Tibial nerve (tissue), 4 donors: ENCODE measurements at regions not wholly inside any gene's neighbourhood (a gene's known extent, or its start where the extent isn't known, plus 50 kb on each side); places are given as distances from the start of the nearest gene placed in this dataset.

Experiments
- DNase-seq, 2 donors: peaks; one replicate each; pipeline ENCODE4 v3.0.0-alpha.2; 2019; ENCODE audit warnings: low spot score in 2 of 2
- H3K27ac ChIP-seq, 4 donors: fragments of 200-600 bp; sonication (generic) in 3 of 4; one replicate each; pipeline ENCODE4 v1.5.1; 2017 to 2019; ENCODE audit warnings: mild to moderate bottlenecking in 1 of 4
- H3K27me3 ChIP-seq, 2 donors: fragments of 200-600 bp; sonication (generic) in 1 of 2; one replicate each; pipeline versions ENCODE4 v1.5.1 to v1.6.0; 2017 to 2019
- H3K36me3 ChIP-seq, 3 donors: fragments of 200-600 bp; sonication (generic); one replicate each; pipeline ENCODE4 v1.5.1; 2018 to 2019
- H3K4me1 ChIP-seq, 4 donors: fragments of 200-600 bp; sonication (generic) in 3 of 4; one replicate each; pipeline ENCODE4 v1.5.1; 2017 to 2019
- H3K4me3 ChIP-seq, 4 donors: fragments of 200-600 bp; sonication (generic) in 3 of 4; one replicate each; pipeline ENCODE4 v1.5.1; 2017 to 2019; ENCODE audit warnings: mild to moderate bottlenecking in 1 of 4, moderate library complexity in 1 of 4
- H3K9me3 ChIP-seq, 4 donors: fragments of 200-600 bp; sonication (generic) in 3 of 4; one replicate each; pipeline ENCODE4 v1.5.1; 2017 to 2019
- CTCF ChIP-seq, 5 experiments: fragments of 200-600 bp in 3 of 5; fragments of 450-650 bp in 2 of 5; sonication (generic) in 3 of 5; IDR thresholded peaks; one replicate each; pipeline ENCODE4 v1.5.1; 2016 to 2019; ENCODE audit warnings: antibody characterized with exemption in 5 of 5, mild to moderate bottlenecking in 3 of 5, moderate library complexity in 2 of 5
- EP300 ChIP-seq, 2 donors: sonication (generic); formaldehyde crosslinking; IDR thresholded peaks; one replicate each; pipeline ENCODE4 v1.6.1; 2017; ENCODE audit warnings: antibody characterized with exemption in 2 of 2, mild to moderate bottlenecking in 1 of 2
- POLR2A ChIP-seq, 2 donors: fragments of 450-650 bp; IDR thresholded peaks; one replicate each; pipeline ENCODE4 v1.6.1; 2017; ENCODE audit warnings: antibody characterized with exemption in 2 of 2, mild to moderate bottlenecking in 2 of 2, moderate library complexity in 2 of 2
- WGBS, 2 donors: methylation state at CpG; one replicate each; pipeline ENCODE4 v1.1.5; 2018; 5-methylcytosine and 5-hydroxymethylcytosine counted together

- no peak for TF ChIP-seq CTCF (IDR thresholded peaks at IDR 0.05)
- no peak for TF ChIP-seq POLR2A (IDR thresholded peaks at IDR 0.05)
- no peak for TF ChIP-seq EP300 (IDR thresholded peaks at IDR 0.05)
- H3K36me3 ChIP-seq = no peaks in the 10 kb centered on the region
- H3K4me1 ChIP-seq = no peaks in the 10 kb centered on the region
- H3K27ac ChIP-seq = no peak overlapping the region
- H3K27me3 ChIP-seq = no peaks in the 10 kb centered on the region
- H3K4me3 ChIP-seq = no peak overlapping the region
- no peak for DNase-seq
- peaks cover 0 to 36% (median 6%) of the 10 kb centered on the region in 4 donors for H3K9me3 ChIP-seq
Observed at GRCh38 chr5:7018601-7019000, 305.4 kb downstream of the TENT4A start.

GRCh38 chr5:7036192-7036835 is 323.1 kb downstream of the TENT4A start:
- Histone ChIP-seq H3K4me1 (no peaks in the 10 kb centered on the region), H3K36me3 (no peaks in the 10 kb centered on the region), H3K4me3 (no peak overlapping the region), H3K27me3 (no peaks in the 10 kb centered on the region), H3K9me3 (peaks cover 0 to 7% (median 0%) of the 10 kb centered on the region in 4 donors), H3K27ac (no peak overlapping the region)
- WGBS, 2 donors = 50 to 55% methylated on average over 2 of the region's 2 CpGs
- no peak for TF ChIP-seq EP300 (IDR thresholded peaks at IDR 0.05)
- DNase-seq = no peak

- Histone ChIP-seq H3K9me3 (no peaks in the 10 kb centered on the region), H3K4me3 (no peak overlapping the region), H3K4me1 (no peaks in the 10 kb centered on the region), H3K36me3 (no peaks in the 10 kb centered on the region), H3K27ac (no peak overlapping the region), H3K27me3 (no peaks in the 10 kb centered on the region)
- no peak for TF ChIP-seq POLR2A (IDR thresholded peaks at IDR 0.05)
- TF ChIP-seq CTCF (IDR thresholded peaks at IDR 0.05) = no peak
- no peak for TF ChIP-seq EP300 (IDR thresholded peaks at IDR 0.05)
- DNase-seq = no peak
- WGBS, 2 donors = 77 to 83% methylated on average over 4 of the region's 4 CpGs
Observed at GRCh38 chr5:7039074-7039473, 325.8 kb downstream of the TENT4A start.

- H3K36me3 ChIP-seq = no peaks in the 10 kb centered on the region
- no peaks in the 10 kb centered on the region for H3K27me3 ChIP-seq
- no peak for DNase-seq
- no peak overlapping the region for H3K4me3 ChIP-seq
- H3K9me3 ChIP-seq = no peaks in the 10 kb centered on the region
- TF ChIP-seq EP300 (IDR thresholded peaks at IDR 0.05) (no peak), CTCF (IDR thresholded peaks at IDR 0.05) (no peak), POLR2A (IDR thresholded peaks at IDR 0.05) (no peak)
- 85 to 91% methylated on average over 2 of the region's 2 CpGs for WGBS, 2 donors
- no peak overlapping the region for H3K27ac ChIP-seq
- no peaks in the 10 kb centered on the region for H3K4me1 ChIP-seq
Observed at GRCh38 chr5:7040111-7040510, 326.9 kb downstream of the TENT4A start.

GRCh38 chr5:7043797-7044196 is 330.6 kb downstream of the TENT4A start:
- Histone ChIP-seq H3K4me3 (no peak overlapping the region), H3K36me3 (no peaks in the 10 kb centered on the region), H3K9me3 (no peaks in the 10 kb centered on the region), H3K27ac (no peak overlapping the region), H3K27me3 (no peaks in the 10 kb centered on the region), H3K4me1 (no peaks in the 10 kb centered on the region)
- DNase-seq = no peak
- TF ChIP-seq POLR2A (IDR thresholded peaks at IDR 0.05) (no peak), CTCF (IDR thresholded peaks at IDR 0.05) (no peak), EP300 (IDR thresholded peaks at IDR 0.05) (no peak)
- 82% methylated on average over 6 of the region's 6 CpGs for WGBS, 2 donors
